ENCODE measurements at regions not wholly inside any gene's neighbourhood (a gene's known extent, or its start where the extent isn't known, plus 50 kb on each side); places are given as distances from the start of the nearest gene placed in this dataset.

- TF ChIP-seq CTCF (conservative IDR thresholded peaks at IDR 0.05; ENCODE audit: low read depth, low read length) (no peak), USF2 (IDR thresholded peaks at IDR 0.05; ENCODE audit: low read depth, low read length) (no peak), RCOR1 (IDR thresholded peaks at IDR 0.05; ENCODE audit: insufficient replicate concordance, low read length) (no peak), POLR2A (IDR thresholded peaks at IDR 0.05; ENCODE audit: low read depth, low read length) (no peak), CEBPB (IDR thresholded peaks at IDR 0.05; ENCODE audit: low read depth, low read length) (no peak), FOS (IDR thresholded peaks at IDR 0.05; ENCODE audit: low read depth, low read length) (no peak), BHLHE40 (IDR thresholded peaks at IDR 0.05; ENCODE audit: low read depth, low read length) (no peak), ELK1 (IDR thresholded peaks at IDR 0.05; ENCODE audit: borderline replicate concordance, low read depth, low read length) (no peak)
Observed at GRCh38 chr10:81479316-81479715, 395.7 kb upstream of the NRG3 start.

All from IMR-90 (cell line).